ENCODE measurements at regions not wholly inside any gene's neighbourhood (a gene's known extent, or its start where the extent isn't known, plus 50 kb on each side); places are given as distances from the start of the nearest gene placed in this dataset.
"Not testable (repeated sequence)": the region's sequence is repeated elsewhere in the genome, so short reads cannot be mapped to it uniquely, and the experiment has no call there.

GRCh38 chr1:80540149-80540548, 1260.6 kb upstream of the ADGRL2 start:
- POLR2A ChIA-PET, result no interaction called here
- Histone ChIP-seq H3K27ac (ENCODE audit: low read depth, low read length, poor library complexity, severe bottlenecking) (no peak overlapping the region), H3K9me2 (ENCODE audit: insufficient read depth, low read length) (no peaks in the 10 kb centered on the region), H3K4me3 (ENCODE audit: low read depth, low read length, poor library complexity, severe bottlenecking) (no peak overlapping the region), H3K9me3 (ENCODE audit: low read length) (no peaks in the 10 kb centered on the region), H2AFZ (ENCODE audit: low read length) (no peak overlapping the region), H3K4me1 (ENCODE audit: insufficient read depth, low read length, poor library complexity, severe bottlenecking) (no peaks in the 10 kb centered on the region), H4K20me1 (ENCODE audit: insufficient read depth, low read length) (no peaks in the 10 kb centered on the region), H3K79me2 (ENCODE audit: insufficient read depth, low read depth, low read length) (no peaks in the 10 kb centered on the region), H3K4me2 (ENCODE audit: low read length) (no peak overlapping the region), H3K36me3 (ENCODE audit: insufficient read depth, low read length) (no peaks in the 10 kb centered on the region)
- CTCF ChIA-PET (ENCODE audit: unreplicated experiment), result no interaction called here
- DNase-seq (ENCODE audit: low spot score), result no peak
- intact Hi-C loops (cut with micrococcal nuclease; ENCODE audit: unreplicated experiment), result no loop called here
- TF ChIP-seq CTCF (conservative IDR thresholded peaks at IDR 0.05; ENCODE audit: low read length), result no peak
- TF ChIP-seq EZH2phosphoT487 (IDR thresholded peaks at IDR 0.05; ENCODE audit: borderline replicate concordance, low read depth, low read length), result no peak
- BruUV-seq (replicated peaks), result no TSS peak

GRCh38 chr1:80539298-80539697, 1261.4 kb upstream of the ADGRL2 start:
- CTCF ChIA-PET (ENCODE audit: unreplicated experiment); BruUV-seq (replicated peaks); intact Hi-C loops (cut with micrococcal nuclease; ENCODE audit: unreplicated experiment); DNase-seq (ENCODE audit: low spot score); H3K36me3 ChIP-seq (ENCODE audit: insufficient read depth, low read length); H3K4me2 ChIP-seq (ENCODE audit: low read length); H3K9me3 ChIP-seq (ENCODE audit: low read length); H3K79me2 ChIP-seq (ENCODE audit: insufficient read depth, low read depth, low read length); H3K27ac ChIP-seq (ENCODE audit: low read depth, low read length, poor library complexity, severe bottlenecking); H3K4me3 ChIP-seq (ENCODE audit: low read depth, low read length, poor library complexity, severe bottlenecking); H3K4me1 ChIP-seq (ENCODE audit: insufficient read depth, low read length, poor library complexity, severe bottlenecking); H4K20me1 ChIP-seq (ENCODE audit: insufficient read depth, low read length); H2AFZ ChIP-seq (ENCODE audit: low read length); H3K9me2 ChIP-seq (ENCODE audit: insufficient read depth, low read length): not testable (repeated sequence)
- POLR2A ChIA-PET, result interaction anchor here (0.7 kb wide), 1 partner anchor 18 kb away, joined by 3 read pairs; no protein-coding TSS in a partner anchor

GRCh38 chr1:80536461-80536860, 1264.3 kb upstream of the ADGRL2 start:
- Histone ChIP-seq H3K4me1 (ENCODE audit: insufficient read depth, low read length, poor library complexity, severe bottlenecking) (no peaks in the 10 kb centered on the region), H3K4me2 (ENCODE audit: low read length) (no peak overlapping the region), H3K27ac (ENCODE audit: low read depth, low read length, poor library complexity, severe bottlenecking) (no peak overlapping the region), H3K9me2 (ENCODE audit: insufficient read depth, low read length) (no peaks in the 10 kb centered on the region), H3K36me3 (ENCODE audit: insufficient read depth, low read length) (no peaks in the 10 kb centered on the region), H3K4me3 (ENCODE audit: low read depth, low read length, poor library complexity, severe bottlenecking) (no peak overlapping the region), H3K79me2 (ENCODE audit: insufficient read depth, low read depth, low read length) (no peaks in the 10 kb centered on the region), H3K9me3 (ENCODE audit: low read length) (no peaks in the 10 kb centered on the region), H4K20me1 (ENCODE audit: insufficient read depth, low read length) (no peaks in the 10 kb centered on the region), H2AFZ (ENCODE audit: low read length) (no peak overlapping the region)
- CTCF ChIA-PET (ENCODE audit: unreplicated experiment), result no interaction called here
- DNase-seq (ENCODE audit: low spot score), result no peak
- no peak for TF ChIP-seq EZH2phosphoT487 (IDR thresholded peaks at IDR 0.05; ENCODE audit: borderline replicate concordance, low read depth, low read length)
- no peak for TF ChIP-seq CTCF (conservative IDR thresholded peaks at IDR 0.05; ENCODE audit: low read length)
- intact Hi-C loops (cut with micrococcal nuclease; ENCODE audit: unreplicated experiment), result no loop called here
- POLR2A ChIA-PET, result no interaction called here
- no TSS peak for BruUV-seq (replicated peaks)
